GM19455 (cell line): ENCODE measurements at regions not wholly inside any gene's neighbourhood (a gene's known extent, or its start where the extent isn't known, plus 50 kb on each side); places are given as distances from the start of the nearest gene placed in this dataset.

Experiments
- ATAC-seq: cut with Tn5 transposase; IDR thresholded peaks from one replicate; pipeline ENCODE4 v1.9.1; 2021; ENCODE audit not compliant: unreplicated experiment

GRCh38 chr11:95586155-95586554 is 203.4 kb downstream of the FAM76B start:
- ATAC-seq: no peak

GRCh38 chr11:95585752-95586077 is 203.9 kb downstream of the FAM76B start:
- ATAC-seq: no peak

GRCh38 chr11:95585069-95585751 is 204.4 kb downstream of the FAM76B start:
- no peak for ATAC-seq

- ATAC-seq: no peak
Measured at GRCh38 chr11:95584589-95584988, 205.0 kb downstream of the FAM76B start.

GRCh38 chr11:95584180-95584579 is 205.4 kb downstream of the FAM76B start:
- no peak for ATAC-seq

- ATAC-seq: no peak
Measured at GRCh38 chr11:95577716-95578460, 211.7 kb downstream of the FAM76B start.

- ATAC-seq: no peak
Measured at GRCh38 chr11:95576146-95576845, 213.3 kb downstream of the FAM76B start.

GRCh38 chr11:95575517-95575916 is 214.1 kb downstream of the FAM76B start:
- ATAC-seq: no peak

- ATAC-seq: no peak
Measured at GRCh38 chr11:95571718-95572260, 217.8 kb downstream of the FAM76B start.

GRCh38 chr11:95570845-95571244 is 218.7 kb downstream of the FAM76B start:
- no peak for ATAC-seq

GRCh38 chr11:95569207-95569606 is 220.4 kb downstream of the FAM76B start:
- ATAC-seq: no peak

GRCh38 chr11:95568281-95568680 is 221.3 kb downstream of the FAM76B start:
- no peak for ATAC-seq

GRCh38 chr11:95567685-95568084 is 221.9 kb downstream of the FAM76B start:
- ATAC-seq: no peak

- ATAC-seq: no peak
Measured at GRCh38 chr11:95566211-95566610, 223.4 kb downstream of the FAM76B start.

GRCh38 chr11:95565724-95566141 is 223.8 kb downstream of the FAM76B start:
- ATAC-seq: no peak

- no peak for ATAC-seq
Measured at GRCh38 chr11:95563859-95564258, 225.7 kb downstream of the FAM76B start.

GRCh38 chr11:95563173-95563572 is 226.4 kb downstream of the FAM76B start:
- no peak for ATAC-seq

GRCh38 chr11:95562196-95562921 is 227.2 kb downstream of the FAM76B start:
- no peak for ATAC-seq

GRCh38 chr11:95559899-95560298 is 229.7 kb downstream of the FAM76B start:
- no peak for ATAC-seq

- no peak for ATAC-seq
Measured at GRCh38 chr11:95557376-95557775, 232.2 kb downstream of the FAM76B start.
